ENCODE measurements at regions not wholly inside any gene's neighbourhood (a gene's known extent, or its start where the extent isn't known, plus 50 kb on each side); places are given as distances from the start of the nearest gene placed in this dataset.
"Not testable (repeated sequence)": the region's sequence is repeated elsewhere in the genome, so short reads cannot be mapped to it uniquely, and the experiment has no call there.

- peaks cover 22 to 55% (median 37%) of the 10 kb centered on the region in 5 donors for H3K9me3 Mint-ChIP-seq
- H3K27me3 ChIP-seq (ENCODE audit: insufficient read depth, low read length, poor library complexity, severe bottlenecking); H3K4me3 ChIP-seq (ENCODE audit: low read length); H3K36me3 ChIP-seq (ENCODE audit: insufficient read depth, low read length); H3K4me1 Mint-ChIP-seq; DNase-seq; H3K9me3 ChIP-seq (ENCODE audit: low read length); CTCF ChIA-PET; H3K27ac ChIP-seq (ENCODE audit: low read depth, low read length); H3K36me3 Mint-ChIP-seq; H3K4me1 ChIP-seq (ENCODE audit: insufficient read depth, low read length); POLR2A ChIA-PET: not testable (repeated sequence)
- peak overlapping the region in 1 of 7 donors; percentile 71 for H3K4me3 Mint-ChIP-seq
- H3K27me3 Mint-ChIP-seq: peaks cover 12 to 15% of the 10 kb centered on the region in 2 donors
- peak overlapping the region in 1 of 8 donors; percentile 37 for H3K27ac Mint-ChIP-seq
These were observed 1848.8 kb upstream of the DEFB115 start for GRCh38 chr20:29408707-29409106.

DNA sequence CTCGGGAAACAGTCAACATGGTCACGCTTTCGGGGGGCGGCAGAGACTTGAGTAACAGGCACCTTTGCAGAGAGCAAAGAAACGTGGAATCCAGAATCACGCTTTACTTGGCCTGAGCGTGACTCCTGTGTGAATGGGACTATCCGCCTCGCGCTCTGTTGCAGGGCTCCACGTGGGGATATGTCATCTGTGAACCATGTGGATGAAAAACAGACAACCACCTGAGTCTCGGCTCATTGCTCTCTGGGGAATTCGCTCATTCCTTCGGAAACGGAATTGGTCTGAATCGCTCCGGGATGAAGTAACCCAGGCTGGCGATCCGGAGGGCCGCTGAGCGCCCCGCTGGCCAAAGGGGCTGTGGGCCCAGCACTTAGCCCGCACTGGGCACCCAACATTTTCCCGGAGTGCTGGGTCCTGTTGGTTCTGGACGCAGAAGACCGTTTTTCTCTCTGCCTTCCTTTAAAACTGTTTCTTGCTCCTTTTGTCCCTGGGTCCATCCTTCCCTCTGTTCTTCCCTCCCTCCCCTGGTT, 1848.2 kb upstream of the DEFB115 start:
- H3K9me3 ChIP-seq (ENCODE audit: low read length); H3K4me1 Mint-ChIP-seq; CTCF ChIA-PET; H3K4me3 ChIP-seq (ENCODE audit: low read length); H3K27me3 ChIP-seq (ENCODE audit: insufficient read depth, low read length, poor library complexity, severe bottlenecking); H3K27ac ChIP-seq (ENCODE audit: low read depth, low read length); H3K36me3 ChIP-seq (ENCODE audit: insufficient read depth, low read length); POLR2A ChIA-PET; H3K27ac Mint-ChIP-seq; H3K36me3 Mint-ChIP-seq; H3K4me1 ChIP-seq (ENCODE audit: insufficient read depth, low read length); DNase-seq: not testable (repeated sequence)
- Mint-ChIP-seq H3K4me3 (peak overlapping the region in 1 of 7 donors; percentile 77), H3K9me3 (peaks cover 22 to 57% (median 37%) of the 10 kb centered on the region in 5 donors), H3K27me3 (peaks cover 12 to 15% of the 10 kb centered on the region in 2 donors)

DNA sequence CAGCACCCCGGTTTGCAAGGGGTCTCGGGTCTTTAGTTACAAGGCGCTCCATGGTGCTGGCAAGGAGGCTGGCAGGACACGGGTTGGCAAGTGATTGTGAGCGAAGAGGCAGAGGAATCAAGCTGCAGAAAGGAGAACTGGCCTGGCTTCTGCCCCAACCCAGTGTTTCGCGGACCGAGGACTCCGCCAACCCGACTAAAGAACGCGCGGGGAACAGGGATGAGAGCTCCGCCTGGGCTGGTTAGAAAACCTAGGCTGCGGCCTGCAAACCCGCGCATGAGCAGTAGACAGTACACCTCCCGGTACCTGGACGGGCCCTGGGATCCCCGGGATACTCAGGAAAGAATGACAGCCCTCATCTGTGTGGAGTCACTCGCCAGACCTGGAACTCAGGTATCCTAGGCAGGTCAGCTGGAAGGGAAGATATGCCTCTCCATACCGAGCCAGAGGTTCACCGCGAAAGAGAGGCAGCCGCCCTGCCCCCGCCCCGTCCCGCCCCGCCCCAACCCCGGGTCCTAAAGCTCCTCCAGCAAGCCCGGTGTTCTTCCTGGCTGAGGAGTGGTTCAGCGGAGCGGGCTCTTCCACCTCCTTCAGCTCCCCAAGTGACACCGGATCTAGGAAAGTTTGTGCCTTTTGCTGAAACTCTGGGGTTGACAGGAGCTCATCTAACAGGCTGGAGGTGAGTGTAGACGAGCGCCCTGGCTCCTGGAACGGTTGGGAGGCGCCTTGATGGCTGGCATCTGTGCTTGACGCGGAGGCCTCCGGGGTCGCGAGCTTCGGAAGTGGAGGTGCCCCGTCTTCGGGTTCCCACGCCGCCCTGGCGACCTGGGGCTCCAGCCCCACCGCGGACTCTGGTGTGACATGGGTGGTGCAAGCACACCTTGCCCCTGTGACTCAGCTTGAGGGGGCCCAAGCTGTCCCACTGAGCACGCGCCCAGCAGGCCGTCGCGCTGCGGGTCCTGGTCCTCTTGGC, 1847.3 kb upstream of the DEFB115 start:
- POLR2A ChIA-PET: no interaction called here
- Histone ChIP-seq H3K27ac (ENCODE audit: low read depth, low read length) (no peak overlapping the region), H3K9me3 (ENCODE audit: low read length) (no peaks in the 10 kb centered on the region), H3K27me3 (ENCODE audit: insufficient read depth, low read length, poor library complexity, severe bottlenecking) (no peaks in the 10 kb centered on the region), H3K4me3 (ENCODE audit: low read length) (no peak overlapping the region), H3K36me3 (ENCODE audit: insufficient read depth, low read length) (no peaks in the 10 kb centered on the region), H3K4me1 (ENCODE audit: insufficient read depth, low read length) (no peaks in the 10 kb centered on the region)
- Mint-ChIP-seq H3K9me3 (peaks cover 17 to 51% (median 34%) of the 10 kb centered on the region in 5 donors), H3K4me1 (no peaks in the 10 kb centered on the region), H3K36me3 (peaks cover 0 to 5% (median 0%) of the 10 kb centered on the region in 3 donors), H3K4me3 (peak overlapping the region in 2 of 7 donors; percentile 37 to 77), H3K27ac (peak overlapping the region in 1 of 8 donors; percentile 74), H3K27me3 (peaks cover 12 to 15% of the 10 kb centered on the region in 2 donors)
- CTCF ChIA-PET: no interaction called here
- no peak for DNase-seq

DNA sequence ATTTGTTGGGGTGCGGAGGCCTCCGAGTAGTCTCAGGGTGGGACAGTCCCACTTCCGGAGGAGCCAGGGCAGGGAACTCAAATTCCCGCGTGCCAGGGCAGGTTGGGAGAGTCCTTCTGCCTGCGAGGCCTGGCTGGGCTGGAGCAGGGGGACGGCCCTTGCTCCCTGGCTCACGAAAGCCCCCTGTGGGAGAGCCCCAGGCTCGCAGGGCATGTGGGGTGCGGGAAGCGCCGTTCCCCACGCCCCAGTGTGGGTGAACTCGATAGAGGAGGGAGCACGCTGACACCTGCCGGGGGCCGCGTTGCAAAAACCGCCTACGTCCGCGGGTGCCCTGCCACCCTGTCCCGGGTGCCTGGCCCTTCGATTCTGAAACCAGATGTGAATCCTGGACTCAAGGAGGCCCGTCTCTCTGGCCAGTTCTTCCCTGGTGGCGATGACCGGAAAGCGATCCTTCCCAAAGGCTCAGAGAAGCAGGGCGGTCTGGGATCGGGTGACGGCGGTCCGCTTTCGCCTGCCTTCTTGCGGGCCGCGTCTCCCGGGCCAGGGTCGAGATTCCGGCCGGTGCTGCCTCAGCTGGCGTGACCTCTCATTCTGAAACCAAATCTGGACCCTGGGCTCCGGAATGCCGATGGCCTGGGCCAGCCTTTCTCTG, 1846.5 kb upstream of the DEFB115 start:
- Histone ChIP-seq H3K4me3 (ENCODE audit: low read length) (no peak overlapping the region), H3K36me3 (ENCODE audit: insufficient read depth, low read length) (no peaks in the 10 kb centered on the region), H3K4me1 (ENCODE audit: insufficient read depth, low read length) (no peaks in the 10 kb centered on the region), H3K27me3 (ENCODE audit: insufficient read depth, low read length, poor library complexity, severe bottlenecking) (no peaks in the 10 kb centered on the region), H3K9me3 (ENCODE audit: low read length) (no peaks in the 10 kb centered on the region), H3K27ac (ENCODE audit: low read depth, low read length) (no peak overlapping the region)
- DNase-seq: no peak
- peaks cover 0 to 5% (median 0%) of the 10 kb centered on the region in 3 donors for H3K36me3 Mint-ChIP-seq
- ChIA-PET CTCF (no interaction called here), POLR2A (no interaction called here)
- H3K4me3 Mint-ChIP-seq: peak overlapping the region in 2 of 7 donors; percentile 51 to 77
- no peaks in the 10 kb centered on the region for H3K4me1 Mint-ChIP-seq
- peaks cover 12 to 13% of the 10 kb centered on the region in 2 donors for H3K27me3 Mint-ChIP-seq
- no peak overlapping the region for H3K27ac Mint-ChIP-seq
- peaks cover 17 to 46% (median 31%) of the 10 kb centered on the region in 5 donors for H3K9me3 Mint-ChIP-seq

GRCh38 chr20:29411458-29411820, 1846.0 kb upstream of the DEFB115 start:
- DNase-seq; H3K27ac Mint-ChIP-seq; H3K27me3 ChIP-seq (ENCODE audit: insufficient read depth, low read length, poor library complexity, severe bottlenecking); H3K4me3 ChIP-seq (ENCODE audit: low read length); H3K27ac ChIP-seq (ENCODE audit: low read depth, low read length); CTCF ChIA-PET; POLR2A ChIA-PET; H3K4me1 ChIP-seq (ENCODE audit: insufficient read depth, low read length); H3K36me3 ChIP-seq (ENCODE audit: insufficient read depth, low read length); H3K9me3 ChIP-seq (ENCODE audit: low read length); H3K36me3 Mint-ChIP-seq; H3K4me1 Mint-ChIP-seq: not testable (repeated sequence)
- Mint-ChIP-seq H3K4me3 (peak overlapping the region in 2 of 7 donors; percentile 51 to 77), H3K9me3 (peaks cover 17 to 45% (median 32%) of the 10 kb centered on the region in 5 donors), H3K27me3 (peaks cover 11 to 12% of the 10 kb centered on the region in 2 donors)

- Mint-ChIP-seq H3K4me1 (no peaks in the 10 kb centered on the region), H3K27me3 (peaks cover 4 to 7% of the 10 kb centered on the region in 2 donors), H3K9me3 (peaks cover 2 to 10% (median 5%) of the 10 kb centered on the region in 5 donors), H3K36me3 (no peaks in the 10 kb centered on the region), H3K27ac (no peak overlapping the region), H3K4me3 (no peak overlapping the region)
- POLR2A ChIA-PET: no interaction called here
- CTCF ChIA-PET: no interaction called here
- Histone ChIP-seq H3K9me3 (ENCODE audit: low read length) (no peaks in the 10 kb centered on the region), H3K36me3 (ENCODE audit: insufficient read depth, low read length) (no peaks in the 10 kb centered on the region), H3K4me3 (ENCODE audit: low read length) (no peak overlapping the region), H3K27ac (ENCODE audit: low read depth, low read length) (no peak overlapping the region), H3K4me1 (ENCODE audit: insufficient read depth, low read length) (no peaks in the 10 kb centered on the region), H3K27me3 (ENCODE audit: insufficient read depth, low read length, poor library complexity, severe bottlenecking) (no peaks in the 10 kb centered on the region)
- no peak for DNase-seq
These were observed 1838.1 kb upstream of the DEFB115 start for GRCh38 chr20:29419378-29419777.

GRCh38 chr20:29427201-29428060, 1830.0 kb upstream of the DEFB115 start:
- Histone ChIP-seq H3K4me1 (ENCODE audit: insufficient read depth, low read length) (no peaks in the 10 kb centered on the region), H3K36me3 (ENCODE audit: insufficient read depth, low read length) (no peaks in the 10 kb centered on the region), H3K4me3 (ENCODE audit: low read length) (no peak overlapping the region), H3K9me3 (ENCODE audit: low read length) (no peaks in the 10 kb centered on the region), H3K27ac (ENCODE audit: low read depth, low read length) (no peak overlapping the region), H3K27me3 (ENCODE audit: insufficient read depth, low read length, poor library complexity, severe bottlenecking) (no peaks in the 10 kb centered on the region)
- H3K36me3 Mint-ChIP-seq: no peaks in the 10 kb centered on the region
- H3K4me3 Mint-ChIP-seq: peak overlapping the region in 1 of 7 donors; percentile 70
- ChIA-PET CTCF (no interaction called here), POLR2A (no interaction called here)
- no peak for DNase-seq
- peaks cover 0 to 10% (median 4%) of the 10 kb centered on the region in 5 donors for H3K9me3 Mint-ChIP-seq
- H3K27ac Mint-ChIP-seq: no peak overlapping the region
- no peaks in the 10 kb centered on the region for H3K4me1 Mint-ChIP-seq
- H3K27me3 Mint-ChIP-seq: peaks cover 7 to 25% of the 10 kb centered on the region in 2 donors
